ENCODE measurements at regions not wholly inside any gene's neighbourhood (a gene's known extent, or its start where the extent isn't known, plus 50 kb on each side); places are given as distances from the start of the nearest gene placed in this dataset.

DNA sequence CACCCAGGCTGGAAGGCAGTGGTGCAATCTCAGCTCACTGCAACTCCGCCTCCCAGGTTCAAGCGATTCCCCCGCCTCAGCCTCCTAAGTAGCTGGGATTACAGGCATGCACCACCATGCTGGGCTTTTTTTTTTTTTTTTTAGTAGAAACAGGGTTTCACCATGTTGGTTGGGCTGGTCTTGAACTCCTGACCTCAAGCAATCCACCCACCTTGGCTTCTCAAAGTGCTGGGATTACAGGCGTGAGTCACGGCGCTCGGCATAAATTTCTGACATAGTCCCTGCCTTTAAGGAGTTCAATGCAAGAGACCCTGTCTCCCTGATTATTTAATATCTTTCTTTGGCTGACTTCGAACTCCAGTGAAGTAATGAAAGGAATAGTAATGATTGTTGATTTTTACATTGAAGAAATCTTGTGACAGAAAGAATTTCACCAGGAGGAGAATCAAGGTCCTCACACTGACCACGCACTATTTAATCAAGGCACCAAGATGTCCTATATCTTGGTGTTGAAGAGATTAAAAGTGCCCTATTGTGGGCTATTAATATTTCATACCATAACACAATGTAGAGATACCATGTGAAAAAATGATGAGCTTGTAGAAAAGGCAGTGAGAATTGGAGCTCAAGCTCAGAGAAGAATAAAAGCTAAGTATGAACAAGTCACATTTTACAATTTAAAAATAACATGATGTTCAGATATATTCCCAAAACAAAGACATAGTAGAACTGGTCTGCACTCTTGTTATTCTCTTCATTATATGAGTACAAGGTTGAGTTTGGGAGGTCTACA, 71.6 kb upstream of the BLID start:
- TF ChIP-seq, protein P1, sequence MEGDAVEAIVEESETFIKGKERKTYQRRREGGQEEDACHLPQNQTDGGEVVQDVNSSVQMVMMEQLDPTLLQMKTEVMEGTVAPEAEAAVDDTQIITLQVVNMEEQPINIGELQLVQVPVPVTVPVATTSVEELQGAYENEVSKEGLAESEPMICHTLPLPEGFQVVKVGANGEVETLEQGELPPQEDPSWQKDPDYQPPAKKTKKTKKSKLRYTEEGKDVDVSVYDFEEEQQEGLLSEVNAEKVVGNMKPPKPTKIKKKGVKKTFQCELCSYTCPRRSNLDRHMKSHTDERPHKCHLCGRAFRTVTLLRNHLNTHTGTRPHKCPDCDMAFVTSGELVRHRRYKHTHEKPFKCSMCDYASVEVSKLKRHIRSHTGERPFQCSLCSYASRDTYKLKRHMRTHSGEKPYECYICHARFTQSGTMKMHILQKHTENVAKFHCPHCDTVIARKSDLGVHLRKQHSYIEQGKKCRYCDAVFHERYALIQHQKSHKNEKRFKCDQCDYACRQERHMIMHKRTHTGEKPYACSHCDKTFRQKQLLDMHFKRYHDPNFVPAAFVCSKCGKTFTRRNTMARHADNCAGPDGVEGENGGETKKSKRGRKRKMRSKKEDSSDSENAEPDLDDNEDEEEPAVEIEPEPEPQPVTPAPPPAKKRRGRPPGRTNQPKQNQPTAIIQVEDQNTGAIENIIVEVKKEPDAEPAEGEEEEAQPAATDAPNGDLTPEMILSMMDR (IDR thresholded peaks at IDR 0.05; ENCODE audit: insufficient read depth, low read depth, low read length): no peak
- TF ChIP-seq EZH2 (IDR thresholded peaks at IDR 0.05; ENCODE audit: insufficient read depth, low read length): no peak

All from astrocyte (in vitro differentiated cells and primary cell).